HG03457 (cell line): ENCODE measurements at regions not wholly inside any gene's neighbourhood (a gene's known extent, or its start where the extent isn't known, plus 50 kb on each side); places are given as distances from the start of the nearest gene placed in this dataset.

Source experiments
- ATAC-seq: cut with Tn5 transposase; IDR thresholded peaks from one replicate; pipeline ENCODE4 v1.9.1; 2021; ENCODE audit warnings: moderate number of reproducible peaks; ENCODE audit not compliant: unreplicated experiment

- ATAC-seq, result no peak
These were observed 52.3 kb downstream of the HDGFL1 start for GRCh38 chr6:22621701-22622100.

GRCh38 chr6:22622351-22622750 is 53.0 kb downstream of the HDGFL1 start:
- ATAC-seq, result no peak

GRCh38 chr6:22622813-22623212 is 53.4 kb downstream of the HDGFL1 start:
- no peak for ATAC-seq

GRCh38 chr6:22627644-22628043 is 58.3 kb downstream of the HDGFL1 start:
- no peak for ATAC-seq

- no peak for ATAC-seq
These were observed 61.7 kb downstream of the HDGFL1 start for GRCh38 chr6:22631091-22631490.

GRCh38 chr6:22632581-22633145 is 63.3 kb downstream of the HDGFL1 start:
- ATAC-seq, result no peak

- ATAC-seq, result no peak
These were observed 67.1 kb downstream of the HDGFL1 start for GRCh38 chr6:22636452-22636851.

GRCh38 chr6:22637782-22638181 is 68.4 kb downstream of the HDGFL1 start:
- ATAC-seq, result no peak

GRCh38 chr6:22638320-22638719 is 69.0 kb downstream of the HDGFL1 start:
- no peak for ATAC-seq

- ATAC-seq, result no peak
These were observed 72.9 kb downstream of the HDGFL1 start for GRCh38 chr6:22642254-22642653.

- ATAC-seq, result no peak
These were observed 74.4 kb downstream of the HDGFL1 start for GRCh38 chr6:22643780-22644179.

- no peak for ATAC-seq
These were observed 78.4 kb downstream of the HDGFL1 start for GRCh38 chr6:22647719-22648118.

GRCh38 chr6:22651731-22652130 is 82.4 kb downstream of the HDGFL1 start:
- no peak for ATAC-seq

GRCh38 chr6:22653980-22654610 is 84.7 kb downstream of the HDGFL1 start:
- ATAC-seq, result no peak

- peak; percentile 47 for ATAC-seq
These were observed 87.5 kb downstream of the HDGFL1 start for GRCh38 chr6:22656706-22657351.

GRCh38 chr6:22657352-22657980 is 88.1 kb downstream of the HDGFL1 start:
- ATAC-seq, result no peak

- ATAC-seq, result no peak
These were observed 88.8 kb downstream of the HDGFL1 start for GRCh38 chr6:22658183-22658582.

GRCh38 chr6:22658934-22659333 is 89.6 kb downstream of the HDGFL1 start:
- no peak for ATAC-seq

GRCh38 chr6:22664968-22665367 is 95.6 kb downstream of the HDGFL1 start:
- no peak for ATAC-seq

GRCh38 chr6:22666021-22666420 is 96.7 kb downstream of the HDGFL1 start:
- ATAC-seq, result no peak

- no peak for ATAC-seq
These were observed 97.2 kb downstream of the HDGFL1 start for GRCh38 chr6:22666586-22666985.

GRCh38 chr6:22667855-22668254 is 98.5 kb downstream of the HDGFL1 start:
- no peak for ATAC-seq
